ENCODE measurements at regions not wholly inside any gene's neighbourhood (a gene's known extent, or its start where the extent isn't known, plus 50 kb on each side); places are given as distances from the start of the nearest gene placed in this dataset.

GRCh38 chr9:21546949-21547348 lies 64.8 kb upstream of the IFNE start:
- peaks cover 1% of the 10 kb centered on the region for H3K4me1 ChIP-seq (ENCODE audit: insufficient read depth)
- no peak for TF ChIP-seq POLR2A (IDR thresholded peaks at IDR 0.05)
- no peak overlapping the region for H3K27ac ChIP-seq
- WGBS, 3 donors, result 93 to 98% (median 94%) methylated on average over 1 of the region's 1 CpG
- no peak for DNase-seq
- no peaks in the 10 kb centered on the region for H3K27me3 ChIP-seq
- no peaks in the 10 kb centered on the region for H3K36me3 ChIP-seq
- H3K9me3 ChIP-seq, result no peaks in the 10 kb centered on the region
- no peak overlapping the region for H3K4me3 ChIP-seq
- intact Hi-C loops (cut with DNase I), result no loop called here

GRCh38 chr9:21549251-21549765 lies 67.2 kb upstream of the IFNE start:
- Histone ChIP-seq H3K4me1 (ENCODE audit: insufficient read depth) (peaks cover 1% of the 10 kb centered on the region), H3K36me3 (no peaks in the 10 kb centered on the region), H3K27me3 (no peaks in the 10 kb centered on the region), H3K27ac (no peak overlapping the region), H3K9me3 (no peaks in the 10 kb centered on the region), H3K4me3 (no peak overlapping the region)
- 4 to 8% (median 7%) methylated on average over 9 of the region's 9 CpGs for WGBS, 3 donors
- TF ChIP-seq CTCF (IDR thresholded peaks at IDR 0.05) (no peak), POLR2A (IDR thresholded peaks at IDR 0.05) (no peak), EP300 (IDR thresholded peaks at IDR 0.05) (no peak)
- intact Hi-C loops (cut with DNase I), result no loop called here
- peak in 1 of 5 donors; percentile 12 for DNase-seq

GRCh38 chr9:21549890-21550289 lies 67.8 kb upstream of the IFNE start:
- no peak for DNase-seq
- TF ChIP-seq CTCF (IDR thresholded peaks at IDR 0.05), result no peak
- no peak for TF ChIP-seq POLR2A (IDR thresholded peaks at IDR 0.05)
- no peak for TF ChIP-seq EP300 (IDR thresholded peaks at IDR 0.05)
- 73 to 84% (median 77%) methylated on average over 4 of the region's 4 CpGs for WGBS, 3 donors
- Histone ChIP-seq H3K27ac (no peak overlapping the region), H3K27me3 (no peaks in the 10 kb centered on the region), H3K36me3 (no peaks in the 10 kb centered on the region), H3K4me3 (no peak overlapping the region), H3K4me1 (ENCODE audit: insufficient read depth) (peaks cover 1% of the 10 kb centered on the region), H3K9me3 (no peaks in the 10 kb centered on the region)
- intact Hi-C loops (cut with DNase I), result no loop called here

GRCh38 chr9:21550392-21550791 lies 68.3 kb upstream of the IFNE start:
- TF ChIP-seq EP300 (IDR thresholded peaks at IDR 0.05), result no peak
- TF ChIP-seq POLR2A (IDR thresholded peaks at IDR 0.05), result no peak
- TF ChIP-seq CTCF (IDR thresholded peaks at IDR 0.05), result no peak
- DNase-seq, result no peak
- Histone ChIP-seq H3K27ac (no peak overlapping the region), H3K27me3 (no peaks in the 10 kb centered on the region), H3K4me1 (ENCODE audit: insufficient read depth) (peaks cover 1% of the 10 kb centered on the region), H3K36me3 (no peaks in the 10 kb centered on the region), H3K4me3 (no peak overlapping the region), H3K9me3 (no peaks in the 10 kb centered on the region)
- 79 to 92% (median 81%) methylated on average over 2 of the region's 2 CpGs for WGBS, 3 donors
- intact Hi-C loops (cut with DNase I), result no loop called here

GRCh38 chr9:21551401-21551800 lies 69.3 kb upstream of the IFNE start:
- DNase-seq, result no peak
- no peaks in the 10 kb centered on the region for H3K27me3 ChIP-seq
- no peak for TF ChIP-seq POLR2A (IDR thresholded peaks at IDR 0.05)
- no peak for TF ChIP-seq CTCF (IDR thresholded peaks at IDR 0.05)
- TF ChIP-seq EP300 (IDR thresholded peaks at IDR 0.05), result no peak
- intact Hi-C loops (cut with DNase I), result no loop called here
- no peaks in the 10 kb centered on the region for H3K9me3 ChIP-seq
- WGBS, 3 donors, result 62 to 88% (median 62%) methylated on average over 2 of the region's 2 CpGs
- peaks cover 1% of the 10 kb centered on the region for H3K4me1 ChIP-seq (ENCODE audit: insufficient read depth)
- no peaks in the 10 kb centered on the region for H3K36me3 ChIP-seq
- no peak overlapping the region for H3K4me3 ChIP-seq
- no peak overlapping the region for H3K27ac ChIP-seq

Measured in ovary (tissue), 7 donors.